ENCODE measurements at regions not wholly inside any gene's neighbourhood (a gene's known extent, or its start where the extent isn't known, plus 50 kb on each side); places are given as distances from the start of the nearest gene placed in this dataset.

DNA sequence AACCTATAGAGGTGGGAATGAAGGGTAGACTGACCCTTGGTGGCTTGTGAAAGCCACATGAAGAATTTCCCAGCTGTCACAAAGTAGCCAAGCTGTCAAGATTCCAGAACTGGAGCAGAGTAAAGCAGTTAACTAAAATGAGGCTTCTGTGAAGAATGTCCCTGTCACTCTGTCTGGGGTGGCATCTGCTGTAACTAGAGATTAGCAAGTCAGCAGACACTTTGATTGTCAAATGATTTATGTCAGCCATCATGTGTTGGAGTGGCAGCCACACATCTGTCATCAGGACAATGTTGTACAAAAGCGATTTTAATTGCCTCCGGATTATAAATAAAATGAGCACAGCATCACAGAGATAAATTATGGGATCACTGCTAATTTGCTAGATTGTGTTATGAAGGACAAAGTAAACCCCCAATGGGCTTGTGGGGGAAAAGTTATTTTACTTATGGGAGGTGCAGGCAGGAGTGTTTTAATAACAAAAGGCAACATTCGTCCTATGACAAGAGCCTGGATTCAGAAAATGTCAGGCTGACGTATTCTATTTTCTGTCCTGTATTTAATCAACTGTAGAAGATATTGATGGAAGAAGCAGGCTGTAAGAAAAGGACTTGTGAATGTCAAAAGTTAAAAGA lies 270.9 kb downstream of the FAM181B start:
- Histone ChIP-seq H3K9me1 (replicated peaks; ENCODE audit: control insufficient read depth, extremely low read depth, insufficient read depth, low read length) (no peaks in the 10 kb centered on the region), H3K36me3 (ENCODE audit: control insufficient read depth in 2 of 2, extremely low read depth in 1 of 2, insufficient read depth in 2 of 2, low read length in 2 of 2) (no peaks in the 10 kb centered on the region), H3K79me2 (ENCODE audit: control insufficient read depth, insufficient read depth, low read length) (no peaks in the 10 kb centered on the region), H2AFZ (ENCODE audit: low read depth, low read length) (no peak overlapping the region), H3K27ac (ENCODE audit: insufficient read depth, low read depth, low read length) (no peak overlapping the region), H4K20me1 (replicated peaks; ENCODE audit: control insufficient read depth, extremely low read depth, insufficient read depth, low read length) (no peaks in the 10 kb centered on the region), H3K4me1 (ENCODE audit: control insufficient read depth, extremely low read depth, insufficient read depth, low read length) (no peaks in the 10 kb centered on the region), H3K4me3 (replicated peaks in 1 of 3; ENCODE audit: insufficient read depth in 1 of 3, low read depth in 1 of 3, low read length in 3 of 3) (no peak overlapping the region), H3K27me3 (ENCODE audit: control insufficient read depth in 2 of 2, insufficient read depth in 2 of 2, low read length in 2 of 2) (no peaks in the 10 kb centered on the region), H3K9me3 (replicated peaks; ENCODE audit: control insufficient read depth, insufficient read depth, low read length) (no peaks in the 10 kb centered on the region), H3K4me2 (ENCODE audit: insufficient read depth, low read length) (no peak overlapping the region), H3K9ac (replicated peaks; ENCODE audit: extremely low read depth, insufficient read depth, low read length) (no peak overlapping the region)
- intact Hi-C loops (cut with micrococcal nuclease), result no loop called here
- POLR2A ChIA-PET, result no interaction called here
- TF ChIP-seq GATA2 (IDR thresholded peaks at IDR 0.05; ENCODE audit: insufficient read depth, insufficient read length, low read depth, low read length), result no peak
- no peak for TF ChIP-seq EZH2 (IDR thresholded peaks at IDR 0.05; ENCODE audit: borderline replicate concordance, low read depth, low read length, severe bottlenecking)
- TF ChIP-seq FOS (IDR thresholded peaks at IDR 0.05; ENCODE audit: borderline replicate concordance, insufficient read depth, low read length), result no peak
- TF ChIP-seq, protein P1, sequence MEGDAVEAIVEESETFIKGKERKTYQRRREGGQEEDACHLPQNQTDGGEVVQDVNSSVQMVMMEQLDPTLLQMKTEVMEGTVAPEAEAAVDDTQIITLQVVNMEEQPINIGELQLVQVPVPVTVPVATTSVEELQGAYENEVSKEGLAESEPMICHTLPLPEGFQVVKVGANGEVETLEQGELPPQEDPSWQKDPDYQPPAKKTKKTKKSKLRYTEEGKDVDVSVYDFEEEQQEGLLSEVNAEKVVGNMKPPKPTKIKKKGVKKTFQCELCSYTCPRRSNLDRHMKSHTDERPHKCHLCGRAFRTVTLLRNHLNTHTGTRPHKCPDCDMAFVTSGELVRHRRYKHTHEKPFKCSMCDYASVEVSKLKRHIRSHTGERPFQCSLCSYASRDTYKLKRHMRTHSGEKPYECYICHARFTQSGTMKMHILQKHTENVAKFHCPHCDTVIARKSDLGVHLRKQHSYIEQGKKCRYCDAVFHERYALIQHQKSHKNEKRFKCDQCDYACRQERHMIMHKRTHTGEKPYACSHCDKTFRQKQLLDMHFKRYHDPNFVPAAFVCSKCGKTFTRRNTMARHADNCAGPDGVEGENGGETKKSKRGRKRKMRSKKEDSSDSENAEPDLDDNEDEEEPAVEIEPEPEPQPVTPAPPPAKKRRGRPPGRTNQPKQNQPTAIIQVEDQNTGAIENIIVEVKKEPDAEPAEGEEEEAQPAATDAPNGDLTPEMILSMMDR (IDR thresholded peaks at IDR 0.05; ENCODE audit: extremely low read depth in 1 of 2, insufficient read depth in 1 of 2, low read depth in 1 of 2, low read length in 2 of 2), result no peak
- no peak for TF ChIP-seq POLR2A (IDR thresholded peaks at IDR 0.05; ENCODE audit: low read depth, low read length)
- TF ChIP-seq MYC (IDR thresholded peaks at IDR 0.05; ENCODE audit: low read depth, low read length), result no peak
- no peak for TF ChIP-seq POLR2AphosphoS5 (IDR thresholded peaks at IDR 0.05; ENCODE audit: insufficient read depth, low read depth, low read length)
- TF ChIP-seq JUN (IDR thresholded peaks at IDR 0.05; ENCODE audit: borderline replicate concordance, insufficient read depth, insufficient read length, low read depth), result no peak
- FAIRE-seq (no peak), DNase-seq (ENCODE audit: low read depth, low spot score) (no peak)
- dilution Hi-C loops (cut with MboI; ENCODE audit: extremely low pct_ligation_motif_present, low sequenced_read_pairs), result no loop called here
- CTCF ChIA-PET, result no interaction called here
- BruUV-seq (replicated peaks), result no TSS peak
